Astrocyte (in vitro differentiated cells and primary cell): ENCODE measurements at regions not wholly inside any gene's neighbourhood (a gene's known extent, or its start where the extent isn't known, plus 50 kb on each side); places are given as distances from the start of the nearest gene placed in this dataset.

Experiments
- DNase-seq: peaks from one replicate; pipeline ENCODE4 v3.0.0-alpha.2; 2010; ENCODE audit warnings: low read depth
- FAIRE-seq: peaks from 2 replicates; lab custom pipeline; 2011; peaks lifted over from hg19 to GRCh38; lab: Jason Lieb, UNC
- H2AFZ ChIP-seq: 2 replicates; pipeline ENCODE4 v1.6.0; 2012; ENCODE audit warnings: low read depth, low read length, inconsistent platforms
- H3K27ac ChIP-seq: 2 replicates; pipeline ENCODE4 v1.5.1; 2011; ENCODE audit warnings: low read depth, low read length, inconsistent platforms
- H3K27me3 ChIP-seq: 2 replicates; pipeline ENCODE4 v1.6.0; 2011; ENCODE audit warnings: low read length, inconsistent platforms; ENCODE audit not compliant: insufficient read depth
- H3K36me3 ChIP-seq: 2 replicates; pipeline ENCODE4 v1.5.1; 2011; ENCODE audit warnings: low read length, inconsistent platforms; ENCODE audit not compliant: insufficient read depth
- H3K4me1 ChIP-seq: 2 replicates; pipeline ENCODE4 v1.5.1; 2011; ENCODE audit warnings: low read length, inconsistent platforms; ENCODE audit not compliant: insufficient read depth
- H3K4me2 ChIP-seq: 2 replicates; pipeline ENCODE4 v1.6.0; 2012; ENCODE audit warnings: low read length, inconsistent platforms
- H3K4me3 ChIP-seq: 2 replicates; pipeline ENCODE4 v1.5.1; 2011; ENCODE audit warnings: low read depth, mild to moderate bottlenecking, low read length, inconsistent platforms; ENCODE audit not compliant: insufficient read depth
- H3K79me2 ChIP-seq: 2 replicates; pipeline ENCODE4 v1.6.0; 2012; ENCODE audit warnings: mild to moderate bottlenecking, low read length, inconsistent platforms; ENCODE audit not compliant: insufficient read depth
- H3K9ac ChIP-seq: 2 replicates; pipeline ENCODE4 v1.6.0; 2012; ENCODE audit warnings: mild to moderate bottlenecking, low read length, inconsistent platforms
- H3K9me3 ChIP-seq: 2 replicates; pipeline ENCODE4 v1.5.1; 2012; ENCODE audit warnings: low read depth, mild to moderate bottlenecking, low read length, inconsistent platforms; ENCODE audit not compliant: insufficient read depth
- H4K20me1 ChIP-seq: 2 replicates; pipeline ENCODE4 v1.6.0; 2012; ENCODE audit warnings: low read length, inconsistent platforms; ENCODE audit not compliant: insufficient read depth
- H3K27ac Mint-ChIP-seq: one replicate; pipeline ENCODE4 v1.8.0; 2021; ENCODE audit warnings: mild to moderate bottlenecking, mixed read lengths; ENCODE audit not compliant: unreplicated experiment
- H3K27me3 Mint-ChIP-seq: one replicate; pipeline ENCODE4 v1.8.0; 2021; ENCODE audit warnings: low read depth, mixed read lengths; ENCODE audit not compliant: unreplicated experiment
- H3K36me3 Mint-ChIP-seq: one replicate; pipeline ENCODE4 v1.8.0; 2021; ENCODE audit warnings: low read depth, mixed read lengths; ENCODE audit not compliant: unreplicated experiment
- H3K4me1 Mint-ChIP-seq: one replicate; pipeline ENCODE4 v1.8.0; 2021; ENCODE audit warnings: low read depth, mixed read lengths; ENCODE audit not compliant: unreplicated experiment
- H3K4me3 Mint-ChIP-seq: one replicate; pipeline ENCODE4 v1.8.0; 2021; ENCODE audit warnings: mild to moderate bottlenecking, moderate library complexity, mixed read lengths; ENCODE audit not compliant: unreplicated experiment
- H3K9me3 Mint-ChIP-seq: one replicate; pipeline ENCODE4 v1.8.0; 2021; ENCODE audit warnings: mild to moderate bottlenecking, mixed read lengths; ENCODE audit not compliant: unreplicated experiment
- CTCF ChIP-seq: IDR thresholded peaks from 2 replicates; pipeline ENCODE4 v1.5.1; 2011; ENCODE audit warnings: low read depth, mild to moderate bottlenecking, inconsistent platforms, low read length, moderate library complexity; ENCODE audit not compliant: insufficient read depth
- EZH2 ChIP-seq: IDR thresholded peaks from 2 replicates; pipeline ENCODE4 v1.6.1; 2012; ENCODE audit warnings: mild to moderate bottlenecking, low read length, inconsistent platforms; ENCODE audit not compliant: insufficient read depth

GRCh38 chr12:115481141-115481540 is 796.4 kb downstream of the MED13L start:
- no peak for DNase-seq
- TF ChIP-seq EZH2 (no peak), CTCF (no peak)
- H3K9me3 ChIP-seq = no peaks in the 10 kb centered on the region
- peaks cover 16% of the 10 kb centered on the region for H3K9me3 Mint-ChIP-seq
- H3K4me3 ChIP-seq = no peak overlapping the region
- no peaks in the 10 kb centered on the region for H3K4me1 Mint-ChIP-seq
- peaks cover under 1% of the 10 kb centered on the region for H3K27me3 Mint-ChIP-seq
- H3K27ac Mint-ChIP-seq = no peak overlapping the region
- no peak for FAIRE-seq
- H4K20me1 ChIP-seq = no peaks in the 10 kb centered on the region
- no peak overlapping the region for H3K4me2 ChIP-seq
- no peak overlapping the region for H3K4me3 Mint-ChIP-seq
- H3K79me2 ChIP-seq = no peaks in the 10 kb centered on the region
- H3K4me1 ChIP-seq = no peaks in the 10 kb centered on the region
- no peaks in the 10 kb centered on the region for H3K36me3 ChIP-seq
- H3K36me3 Mint-ChIP-seq = no peaks in the 10 kb centered on the region
- no peaks in the 10 kb centered on the region for H3K27me3 ChIP-seq
- H2AFZ ChIP-seq = no peak overlapping the region
- H3K9ac ChIP-seq = no peak overlapping the region
- H3K27ac ChIP-seq = no peak overlapping the region

DNA sequence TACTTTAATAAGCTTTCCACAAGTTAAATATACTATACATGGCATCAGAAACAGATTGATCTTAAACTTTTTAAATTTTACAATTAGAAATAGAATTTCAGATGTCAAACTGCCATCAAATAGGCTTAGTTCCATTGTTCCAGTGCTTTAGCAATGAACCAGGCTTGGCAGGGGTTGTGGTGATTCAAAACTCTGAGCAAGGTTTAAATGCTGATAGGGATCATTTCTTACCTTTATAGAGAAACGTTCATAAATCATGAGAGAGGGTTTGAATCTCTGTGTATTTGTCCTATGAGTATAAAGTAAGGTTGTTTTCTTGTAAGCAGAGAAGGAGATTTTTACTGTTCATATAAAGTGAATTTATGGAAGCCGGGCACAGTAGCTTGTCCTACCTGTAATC is 794.5 kb upstream of the TBX3 start:
- Histone ChIP-seq H3K4me1 (no peaks in the 10 kb centered on the region), H4K20me1 (no peaks in the 10 kb centered on the region), H3K9me3 (no peaks in the 10 kb centered on the region), H3K79me2 (no peaks in the 10 kb centered on the region), H3K4me3 (no peak overlapping the region), H3K9ac (no peak overlapping the region), H3K27ac (no peak overlapping the region), H2AFZ (no peak overlapping the region), H3K4me2 (no peak overlapping the region), H3K36me3 (no peaks in the 10 kb centered on the region), H3K27me3 (no peaks in the 10 kb centered on the region)
- H3K27ac Mint-ChIP-seq = no peak overlapping the region
- peaks cover 5% of the 10 kb centered on the region for H3K9me3 Mint-ChIP-seq
- H3K36me3 Mint-ChIP-seq = no peaks in the 10 kb centered on the region
- no peak for DNase-seq
- TF ChIP-seq EZH2 (no peak), CTCF (no peak)
- no peaks in the 10 kb centered on the region for H3K4me1 Mint-ChIP-seq
- FAIRE-seq = no peak
- H3K4me3 Mint-ChIP-seq = no peak overlapping the region
- H3K27me3 Mint-ChIP-seq = peaks cover 2% of the 10 kb centered on the region

GRCh38 chr12:115474539-115475353 is 790.8 kb upstream of the TBX3 start:
- H4K20me1 ChIP-seq = no peaks in the 10 kb centered on the region
- H3K9me3 Mint-ChIP-seq = no peaks in the 10 kb centered on the region
- H3K27me3 Mint-ChIP-seq = peaks cover 7% of the 10 kb centered on the region
- no peak overlapping the region for H3K27ac ChIP-seq
- no peak for FAIRE-seq
- DNase-seq = no peak
- no peaks in the 10 kb centered on the region for H3K4me1 ChIP-seq
- no peak overlapping the region for H3K27ac Mint-ChIP-seq
- no peak overlapping the region for H3K4me3 Mint-ChIP-seq
- no peaks in the 10 kb centered on the region for H3K36me3 ChIP-seq
- no peaks in the 10 kb centered on the region for H3K79me2 ChIP-seq
- H3K9ac ChIP-seq = no peak overlapping the region
- peaks cover 2% of the 10 kb centered on the region for H3K36me3 Mint-ChIP-seq
- H3K4me3 ChIP-seq = no peak overlapping the region
- H2AFZ ChIP-seq = no peak overlapping the region
- TF ChIP-seq CTCF (no peak), EZH2 (no peak)
- no peaks in the 10 kb centered on the region for H3K27me3 ChIP-seq
- H3K4me1 Mint-ChIP-seq = no peaks in the 10 kb centered on the region
- H3K9me3 ChIP-seq = no peaks in the 10 kb centered on the region
- no peak overlapping the region for H3K4me2 ChIP-seq
